ENCODE measurements at regions not wholly inside any gene's neighbourhood (a gene's known extent, or its start where the extent isn't known, plus 50 kb on each side); places are given as distances from the start of the nearest gene placed in this dataset.

DNA sequence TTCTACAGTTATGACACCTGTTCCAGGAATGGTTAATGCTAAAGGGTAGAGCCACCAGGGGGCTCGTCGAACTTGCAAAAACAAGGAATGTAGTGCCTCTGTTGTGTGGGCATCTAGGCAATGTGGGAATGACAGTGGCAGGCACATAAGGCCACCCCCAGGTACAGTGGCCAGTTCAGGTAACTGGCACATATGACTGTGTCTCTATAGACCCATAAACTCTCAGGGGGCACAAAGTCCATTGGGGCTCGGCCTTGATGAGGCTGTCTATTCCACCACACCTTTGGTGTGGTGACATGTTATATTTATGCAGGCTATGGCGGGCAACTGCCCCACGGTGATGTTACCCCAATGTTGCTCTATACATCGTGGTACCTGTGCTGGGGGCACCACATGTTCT lies 59.6 kb upstream of the FAM120A start:
- TF ChIP-seq, protein P1, sequence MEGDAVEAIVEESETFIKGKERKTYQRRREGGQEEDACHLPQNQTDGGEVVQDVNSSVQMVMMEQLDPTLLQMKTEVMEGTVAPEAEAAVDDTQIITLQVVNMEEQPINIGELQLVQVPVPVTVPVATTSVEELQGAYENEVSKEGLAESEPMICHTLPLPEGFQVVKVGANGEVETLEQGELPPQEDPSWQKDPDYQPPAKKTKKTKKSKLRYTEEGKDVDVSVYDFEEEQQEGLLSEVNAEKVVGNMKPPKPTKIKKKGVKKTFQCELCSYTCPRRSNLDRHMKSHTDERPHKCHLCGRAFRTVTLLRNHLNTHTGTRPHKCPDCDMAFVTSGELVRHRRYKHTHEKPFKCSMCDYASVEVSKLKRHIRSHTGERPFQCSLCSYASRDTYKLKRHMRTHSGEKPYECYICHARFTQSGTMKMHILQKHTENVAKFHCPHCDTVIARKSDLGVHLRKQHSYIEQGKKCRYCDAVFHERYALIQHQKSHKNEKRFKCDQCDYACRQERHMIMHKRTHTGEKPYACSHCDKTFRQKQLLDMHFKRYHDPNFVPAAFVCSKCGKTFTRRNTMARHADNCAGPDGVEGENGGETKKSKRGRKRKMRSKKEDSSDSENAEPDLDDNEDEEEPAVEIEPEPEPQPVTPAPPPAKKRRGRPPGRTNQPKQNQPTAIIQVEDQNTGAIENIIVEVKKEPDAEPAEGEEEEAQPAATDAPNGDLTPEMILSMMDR (IDR thresholded peaks at IDR 0.05), result no peak
- no peak for TF ChIP-seq POLR2AphosphoS5 (IDR thresholded peaks at IDR 0.05)

Data from prostate gland (tissue), 2 donors.